ENCODE measurements at regions not wholly inside any gene's neighbourhood (a gene's known extent, or its start where the extent isn't known, plus 50 kb on each side); places are given as distances from the start of the nearest gene placed in this dataset.

GRCh38 chr16:51408357-51408756 lies 257.3 kb upstream of the SALL1 start:
- TF ChIP-seq GATA2 (IDR thresholded peaks at IDR 0.05; ENCODE audit: low read depth, low read length), result no peak
- TF ChIP-seq GATA3 (IDR thresholded peaks at IDR 0.05; ENCODE audit: low read depth, low read length), result no peak

Measured in SH-SY5Y (cell line).